Heart left ventricle (tissue), 16 donors: ENCODE measurements at regions not wholly inside any gene's neighbourhood (a gene's known extent, or its start where the extent isn't known, plus 50 kb on each side); places are given as distances from the start of the nearest gene placed in this dataset.

Experiments
- ATAC-seq, 4 donors: fragments of 200-7000 bp; cut with Tn5 transposase; one replicate each; pipeline ENCODE4 v1.9.1; 2020 to 2022; ENCODE audit warnings: moderate library complexity in 4 of 4, mild to moderate bottlenecking in 3 of 4, moderate number of reproducible peaks in 1 of 4
- DNase-seq, 5 donors: peaks; one replicate each; pipeline ENCODE4 v3.0.0-alpha.2; 2020
- H3K27ac ChIP-seq, 12 donors: fragments of 200-600 bp; sonication (generic) in 4 of 12; one replicate each; pipeline versions ENCODE4 v1.5.0 to v1.8.0; 2016 to 2022; ENCODE audit warnings: mild to moderate bottlenecking in 2 of 12
- H3K27me3 ChIP-seq, 9 donors: fragments of 200-600 bp; sonication (generic) in 2 of 9; one replicate each; pipeline versions ENCODE4 v1.5.1 to v1.8.0; 2016 to 2022; ENCODE audit warnings: mild to moderate bottlenecking in 3 of 9
- H3K36me3 ChIP-seq, 9 donors: fragments of 200-600 bp; sonication (generic) in 2 of 9; one replicate each; pipeline versions ENCODE4 v1.5.0 to v1.8.0; 2018 to 2022; ENCODE audit warnings: mild to moderate bottlenecking in 2 of 9
- H3K4me1 ChIP-seq, 12 donors: fragments of 200-600 bp; sonication (generic) in 4 of 12; one replicate each; pipeline versions ENCODE4 v1.5.0 to v1.8.0; 2016 to 2022; ENCODE audit warnings: mild to moderate bottlenecking in 3 of 12
- H3K4me3 ChIP-seq, 12 donors: fragments of 200-600 bp; sonication (generic) in 4 of 12; one replicate each; pipeline versions ENCODE4 v1.5.0 to v1.8.0; 2017 to 2022; ENCODE audit warnings: mild to moderate bottlenecking in 9 of 12, moderate library complexity in 4 of 12
- H3K9me3 ChIP-seq, 12 donors: fragments of 200-600 bp; sonication (generic) in 4 of 12; one replicate each; pipeline versions ENCODE4 v1.5.0 to v1.8.0; 2016 to 2022; ENCODE audit warnings: mild to moderate bottlenecking in 1 of 12
- CTCF ChIP-seq, 12 donors: fragments of 200-600 bp; sonication (generic) in 4 of 12; IDR thresholded peaks; one replicate each; pipeline versions ENCODE4 v1.5.0 to v1.8.0; 2018 to 2022; ENCODE audit warnings: antibody characterized with exemption in 12 of 12, mild to moderate bottlenecking in 5 of 12
- POLR2A ChIP-seq, 2 donors: fragments of 450-650 bp; IDR thresholded peaks; one replicate each; pipeline ENCODE4 v1.6.1; 2017; ENCODE audit warnings: antibody characterized with exemption in 2 of 2, mild to moderate bottlenecking in 2 of 2, moderate library complexity in 2 of 2
- WGBS, 4 donors: extraction: QIAGEN DNeasy Blood & Tissue Kit in 2 of 4; methylation state at CpG; one replicate each; pipeline versions ENCODE4 v1.1.5 to v1.1.7; 2013 to 2018; 5-methylcytosine and 5-hydroxymethylcytosine counted together
- intact Hi-C, 10 donors: fragments of 100-400 bp; cut with DNase I; formaldehyde crosslinking; loops; one replicate each; pipeline versions ENCODE4 v1.11.1 to v1.14.2; 2022
- donor health status: ischemic (EF 13 %, LVEDD 7.1; RV severe dilation, severe dysfunction).
- donor health status: healthy with polysubstance abuse.
- donor health status: DM: no; HTN: yes; CAD: no.
- donor health status: DM: no; HTN: no; CAD: no.
- donor health status: ischemic (EF 25% LVEDD 6.9; RV normal size, moderate dysfunction).
- donor health status: ischemic (EF 25% LVEDD 5.7; RV mildly dilated, moderate dysfunction).
- donor health status: healthy.
- donor health status: DM: yes; HTN: yes; CAD: no.
- donor health status: ischemic (EF 35%, LVEDD 5.7; RV mildly dilated, moderate dysfunction).
- donor health status: nonischemic (EF 11% LVEDD 7.7; RV severe dilation, severe dysfunction).
- donor health status: DM: yes; HTN: yes; CAD: no.
- donor health status: PGD.
- donor health status: ischemic (EF 29% LVEDD 5.4; RV normal size, mild dysfunction).
- donor health status: nonischemic (EF 23%, LVEDD 6.1; RV moderate dilation, normal function).

DNA sequence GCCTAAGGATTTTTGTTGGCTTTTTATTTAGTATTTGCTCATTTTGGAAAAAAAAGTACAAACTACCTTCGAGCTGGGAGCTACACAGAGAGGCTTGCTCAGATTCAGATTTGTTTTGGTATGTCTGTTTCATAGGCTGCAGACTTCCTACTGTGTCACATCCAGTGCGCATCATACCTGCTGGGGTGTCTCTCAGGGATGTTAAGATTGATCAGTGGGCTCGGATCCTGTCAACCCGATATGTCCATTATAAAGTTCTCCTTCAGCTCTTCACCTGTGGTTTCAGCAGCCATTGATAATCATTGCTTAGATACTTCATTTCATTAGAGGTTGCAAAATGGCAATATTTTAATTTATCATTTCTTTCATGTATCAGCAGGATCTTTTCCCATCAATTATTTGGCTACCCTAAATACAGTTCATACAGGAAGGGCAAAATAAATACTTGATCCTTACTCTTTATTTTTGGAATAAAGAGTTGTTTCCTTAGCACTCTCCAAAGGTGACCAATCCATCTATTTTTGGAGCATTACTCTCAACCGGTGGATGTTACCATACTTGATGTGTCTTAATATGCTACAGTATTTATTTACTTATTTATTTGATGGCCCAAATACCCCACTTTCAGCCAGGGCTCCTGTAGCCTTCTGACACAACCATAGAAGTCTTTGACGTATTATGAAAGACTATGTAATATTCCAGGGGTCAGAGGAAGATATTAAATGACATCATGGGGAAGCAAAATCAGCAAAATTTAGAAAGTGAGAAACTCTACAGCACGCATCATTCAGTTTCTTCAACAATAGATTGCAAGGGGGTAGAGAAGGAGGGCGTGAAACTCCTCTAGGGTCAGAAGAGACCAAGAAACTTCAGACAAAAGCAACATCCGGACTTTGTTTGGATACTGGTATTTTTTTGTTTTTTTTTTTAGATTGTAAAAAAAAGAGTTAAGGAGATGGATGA lies 55.3 kb upstream of the HNRNPU start:
- Histone ChIP-seq H3K4me3 (peak overlapping the region in 11 of 12 donors; percentile 34 to 67 (median 58)), H3K4me1 (peaks cover 0 to 22% (median 12%) of the 10 kb centered on the region in 12 donors), H3K27ac (peak overlapping the region in 7 of 12 donors; percentile 40 to 78 (median 60)), H3K9me3 (no peaks in the 10 kb centered on the region), H3K36me3 (no peaks in the 10 kb centered on the region), H3K27me3 (no peaks in the 10 kb centered on the region)
- WGBS, 4 donors: 57 to 67% (median 60%) methylated on average over 9 of the region's 9 CpGs
- intact Hi-C loops: loop anchor here in 6 of 10 donors (2.0 to 10.0 kb wide), 4 partner anchors 45 to 52 kb away; a partner anchor contains a TSS
- no peak for TF ChIP-seq POLR2A (IDR thresholded peaks at IDR 0.05)
- no peak for TF ChIP-seq CTCF (IDR thresholded peaks at IDR 0.05)
- ATAC-seq: peak in 3 of 4 donors; percentile 8 to 45 (median 21)
- DNase-seq: no peak

DNA sequence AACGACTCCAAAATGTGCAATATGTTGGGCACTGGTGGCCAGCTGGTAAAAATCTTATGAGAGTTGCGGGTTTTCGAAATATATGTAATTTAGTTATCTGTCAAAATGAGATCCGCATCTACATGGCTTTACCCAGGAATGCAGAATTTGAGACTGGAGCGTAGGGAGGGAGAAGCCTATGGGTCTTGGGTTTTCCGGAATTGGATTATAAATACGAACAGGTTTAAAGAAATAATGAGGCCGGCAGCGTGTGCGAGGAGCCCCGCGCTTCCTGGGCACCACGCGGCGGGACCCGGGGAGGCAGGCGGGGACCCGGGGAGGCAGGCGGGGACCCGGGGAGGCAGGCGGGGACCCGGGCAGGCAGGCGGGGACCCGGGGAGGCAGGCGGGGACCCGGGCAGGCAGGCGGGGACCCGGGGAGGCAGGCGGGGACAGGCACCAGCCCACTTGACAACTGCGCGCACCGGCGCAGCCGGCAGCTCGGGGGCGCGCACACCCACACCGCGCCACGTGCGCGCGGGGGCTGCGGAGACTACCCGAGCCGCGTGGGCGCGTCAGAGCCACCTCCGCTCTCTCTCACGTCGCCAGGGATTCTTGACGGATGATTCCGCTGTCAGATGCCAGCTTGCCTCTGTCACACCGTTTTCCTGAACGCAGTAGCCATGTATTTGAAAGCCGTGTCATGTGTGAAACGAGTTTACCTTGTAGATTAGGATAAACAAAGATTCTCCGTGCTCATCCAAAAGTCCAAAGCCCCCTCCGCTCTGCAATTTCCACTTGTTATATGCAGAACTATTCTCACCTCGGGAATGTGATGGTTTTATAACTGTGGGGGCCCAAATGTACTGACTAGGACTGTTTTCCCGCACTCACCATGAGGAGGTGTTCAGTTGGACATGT lies 54.3 kb upstream of the HNRNPU start:
- Histone ChIP-seq H3K4me1 (peaks cover 0 to 22% (median 12%) of the 10 kb centered on the region in 12 donors), H3K27ac (peak overlapping the region in 10 of 12 donors; percentile 21 to 78 (median 52)), H3K9me3 (no peaks in the 10 kb centered on the region), H3K36me3 (no peaks in the 10 kb centered on the region), H3K4me3 (peak overlapping the region; percentile 31 to 67 (median 58)), H3K27me3 (no peaks in the 10 kb centered on the region)
- 5 to 11% (median 7%) methylated on average over 34 to 62 of the region's 62 CpGs for WGBS, 4 donors
- intact Hi-C loops: loop anchor here in 5 of 10 donors (5.0 kb wide), 2 partner anchors 49 to 51 kb away; a partner anchor contains a TSS
- TF ChIP-seq CTCF (IDR thresholded peaks at IDR 0.05): peak in 7 of 12 donors; percentile 6 to 44 (median 18)
- TF ChIP-seq POLR2A (IDR thresholded peaks at IDR 0.05): no peak
- DNase-seq: peak; percentile 26 to 73 (median 51)
- ATAC-seq: peak in 3 of 4 donors; percentile 88 to 93 (median 92)

- H3K4me3 ChIP-seq: no peak overlapping the region
- ATAC-seq: no peak
- intact Hi-C loops: loop anchor here in 5 of 10 donors (5.0 kb wide), 2 partner anchors 50 kb away; a partner anchor contains a TSS
- DNase-seq: no peak
- peaks cover 0 to 22% (median 12%) of the 10 kb centered on the region in 12 donors for H3K4me1 ChIP-seq
- H3K9me3 ChIP-seq: no peaks in the 10 kb centered on the region
- TF ChIP-seq CTCF (IDR thresholded peaks at IDR 0.05) (no peak), POLR2A (IDR thresholded peaks at IDR 0.05) (no peak)
- WGBS, 4 donors: 71 to 79% (median 77%) methylated on average over 14 of the region's 14 CpGs
- no peaks in the 10 kb centered on the region for H3K36me3 ChIP-seq
- H3K27me3 ChIP-seq: no peaks in the 10 kb centered on the region
- no peak overlapping the region for H3K27ac ChIP-seq
Observed at GRCh38 chr1:244917073-244917670, 52.8 kb upstream of the HNRNPU start.
